GM12892 (cell line): ENCODE measurements at regions not wholly inside any gene's neighbourhood (a gene's known extent, or its start where the extent isn't known, plus 50 kb on each side); places are given as distances from the start of the nearest gene placed in this dataset.

Source experiments
- POLR2A ChIP-seq: IDR thresholded peaks from 2 replicates; pipeline ENCODE4 v1.6.1; 2011; ENCODE audit warnings: low read depth, low read length, control low read depth
- POLR2AphosphoS5 ChIP-seq: IDR thresholded peaks from 2 replicates; pipeline ENCODE4 v1.6.1; 2011; ENCODE audit warnings: low read depth, low read length, control low read depth

DNA sequence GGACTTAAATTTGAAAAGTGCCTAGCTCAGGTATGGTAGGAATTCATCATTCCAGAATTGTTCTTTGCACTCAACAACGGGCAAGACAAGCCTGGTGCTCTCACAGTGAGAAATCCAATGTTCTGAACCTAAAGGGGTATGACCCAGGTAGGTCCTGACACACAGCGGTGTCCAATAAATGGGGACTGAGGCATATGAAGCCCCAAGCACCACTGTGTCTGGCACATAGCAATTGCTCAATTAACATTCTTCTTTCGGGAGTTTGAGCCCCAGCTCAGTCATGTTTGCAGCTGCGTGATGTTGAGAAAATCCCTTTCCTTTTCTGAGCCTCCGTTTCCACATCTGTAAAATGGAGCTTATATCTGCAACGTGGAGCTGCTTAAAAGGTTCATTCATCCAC lies 535.8 kb downstream of the MIAT start:
- no peak for TF ChIP-seq POLR2AphosphoS5
- no peak for TF ChIP-seq POLR2A
